HG03565 (cell line): ENCODE measurements at regions not wholly inside any gene's neighbourhood (a gene's known extent, or its start where the extent isn't known, plus 50 kb on each side); places are given as distances from the start of the nearest gene placed in this dataset.
"Not testable (repeated sequence)": the region's sequence is repeated elsewhere in the genome, so short reads cannot be mapped to it uniquely, and the experiment has no call there.

Source experiments
- ATAC-seq: cut with Tn5 transposase; IDR thresholded peaks from one replicate; pipeline ENCODE4 v1.9.1; 2021; ENCODE audit warnings: mild to moderate bottlenecking, moderate library complexity; ENCODE audit not compliant: unreplicated experiment

GRCh38 chr2:104904889-104905288, 51.0 kb downstream of the POU3F3 start:
- no peak for ATAC-seq

- ATAC-seq: no peak
Measured at GRCh38 chr2:104909317-104909716, 55.4 kb downstream of the POU3F3 start.

- no peak for ATAC-seq
Measured at GRCh38 chr2:104914509-104914908, 60.6 kb downstream of the POU3F3 start.

GRCh38 chr2:104915107-104915793, 61.3 kb downstream of the POU3F3 start:
- no peak for ATAC-seq

- no peak for ATAC-seq
Measured at GRCh38 chr2:104919127-104919526, 65.2 kb downstream of the POU3F3 start.

GRCh38 chr2:104923665-104924064, 69.8 kb downstream of the POU3F3 start:
- ATAC-seq: no peak

GRCh38 chr2:104929663-104930062, 75.7 kb downstream of the POU3F3 start:
- ATAC-seq: peak; percentile 48

- no peak for ATAC-seq
Measured at GRCh38 chr2:104930732-104931131, 76.8 kb downstream of the POU3F3 start.

GRCh38 chr2:104932243-104932642, 78.3 kb downstream of the POU3F3 start:
- peak; percentile 66 for ATAC-seq

GRCh38 chr2:104933151-104933917, 79.4 kb downstream of the POU3F3 start:
- ATAC-seq: no peak

- ATAC-seq: no peak
Measured at GRCh38 chr2:104936527-104936926, 82.6 kb downstream of the POU3F3 start.

- ATAC-seq: peak; percentile 89
Measured at GRCh38 chr2:104938231-104938941, 84.5 kb downstream of the POU3F3 start.

- ATAC-seq: no peak
Measured at GRCh38 chr2:104939570-104940217, 85.8 kb downstream of the POU3F3 start.

- no peak for ATAC-seq
Measured at GRCh38 chr2:104944495-104944894, 90.6 kb downstream of the POU3F3 start.

- ATAC-seq: no peak
Measured at GRCh38 chr2:104945121-104945520, 91.2 kb downstream of the POU3F3 start.

GRCh38 chr2:104945866-104946265, 92.0 kb downstream of the POU3F3 start:
- ATAC-seq: no peak

- not testable (repeated sequence) for ATAC-seq
Measured at GRCh38 chr2:104947456-104947855, 90.4 kb upstream of the MRPS9 start.

GRCh38 chr2:104952976-104953375, 84.9 kb upstream of the MRPS9 start:
- no peak for ATAC-seq

- no peak for ATAC-seq
Measured at GRCh38 chr2:104965900-104966299, 72.0 kb upstream of the MRPS9 start.

- no peak for ATAC-seq
Measured at GRCh38 chr2:104969564-104969963, 68.3 kb upstream of the MRPS9 start.

- ATAC-seq: no peak
Measured at GRCh38 chr2:104975371-104975770, 62.5 kb upstream of the MRPS9 start.
